SK-N-SH (cell line): ENCODE measurements at regions not wholly inside any gene's neighbourhood (a gene's known extent, or its start where the extent isn't known, plus 50 kb on each side); places are given as distances from the start of the nearest gene placed in this dataset.

Source experiments
- CTCF ChIA-PET: fragments of 300-600, 350-600 bp; formaldehyde crosslinking; extraction: SDS; loops from one replicate; lab custom pipeline; 2021; lab: Yijun Ruan, JAX
- POLR2A ChIA-PET: fragments of 350-600 bp; sonication (Branson Sonifier 250); formaldehyde crosslinking; extraction: SDS; loops from one replicate; lab custom pipeline; 2020; ENCODE audit warnings: antibody characterized with exemption, inconsistent platforms; lab: Yijun Ruan, JAX
- DNase-seq: peaks from one replicate; pipeline ENCODE4 v3.0.0; 2012
- H2AFZ ChIP-seq: fragments of 200-600 bp; sonication (generic); 2 replicates; pipeline ENCODE4 v1.8.1; 2016; ENCODE audit warnings: antibody characterized with exemption, mild to moderate bottlenecking, low read depth
- H3F3A ChIP-seq: fragments of 200-600 bp; sonication (generic); replicated peaks from 2 replicates; pipeline ENCODE3; 2016; ENCODE audit warnings: antibody characterized with exemption, mild to moderate bottlenecking; ENCODE audit not compliant: insufficient read depth
- H3K27ac ChIP-seq, 2 experiments: fragments of 200-500 bp in 1 of 2; fragments of 200-600 bp in 1 of 2; sonication (Bioruptor generic) in 1 of 2; sonication (generic), shearing (Covaris generic) in 1 of 2; 2 replicates each; pipeline versions ENCODE4 v1.5.1 to v1.6.1; 2014 to 2016; ENCODE audit warnings: low read depth in 2 of 2, inconsistent platforms in 1 of 2, low read length in 1 of 2, mild to moderate bottlenecking in 1 of 2, mixed read lengths in 1 of 2
- H3K27me3 ChIP-seq: fragments of 200-600 bp; sonication (generic), shearing (Covaris generic); 2 replicates; pipeline ENCODE4 v1.6.1; 2016; ENCODE audit warnings: mixed run types; ENCODE audit not compliant: insufficient read depth
- H3K36me3 ChIP-seq, 2 experiments: fragments of 200-500 bp in 1 of 2; fragments of 200-600 bp in 1 of 2; sonication (Bioruptor generic) in 1 of 2; sonication (generic) in 1 of 2; replicated peaks in 1 of 2; 2 replicates each; pipeline versions ENCODE3 to v1.5.1; 2014 to 2016; ENCODE audit warnings: low read length in 1 of 2, mild to moderate bottlenecking in 1 of 2; ENCODE audit not compliant: insufficient read depth in 2 of 2, control insufficient read depth in 1 of 2
- H3K4me1 ChIP-seq, 2 experiments: fragments of 200-500 bp in 1 of 2; fragments of 200-600 bp in 1 of 2; sonication (Bioruptor generic) in 1 of 2; sonication (generic), shearing (Covaris generic) in 1 of 2; 2 replicates each; pipeline versions ENCODE4 v1.5.1 to v1.6.1; 2014 to 2016; ENCODE audit warnings: low read depth in 1 of 2, low read length in 1 of 2, mixed run types in 1 of 2; ENCODE audit not compliant: insufficient read depth in 2 of 2, control insufficient read depth in 1 of 2
- H3K4me2 ChIP-seq: fragments of 200-600 bp; sonication (generic), shearing (Covaris generic); 2 replicates; pipeline ENCODE4 v1.6.1; 2017; ENCODE audit warnings: mixed run types
- H3K4me3 ChIP-seq, 2 experiments: fragments of 200-500 bp in 1 of 2; fragments of 200-600 bp in 1 of 2; sonication (Bioruptor generic) in 1 of 2; sonication (generic), shearing (Covaris generic) in 1 of 2; 2 replicates each; pipeline versions ENCODE4 v1.5.1 to v1.8.1; 2014 to 2016; ENCODE audit warnings: low read depth in 2 of 2, inconsistent platforms in 1 of 2, low read length in 1 of 2, mild to moderate bottlenecking in 1 of 2, mixed read lengths in 1 of 2, moderate library complexity in 1 of 2
- H3K79me2 ChIP-seq: fragments of 200-600 bp; sonication (generic); 2 replicates; pipeline ENCODE4 v1.8.1; 2017; ENCODE audit warnings: mild to moderate bottlenecking; ENCODE audit not compliant: insufficient read depth
- H3K9ac ChIP-seq: fragments of 200-600 bp; sonication (generic); 2 replicates; pipeline ENCODE4 v1.6.1; 2017; ENCODE audit warnings: mixed run types
- H3K9me2 ChIP-seq: fragments of 200-600 bp; sonication (generic); 2 replicates; pipeline ENCODE4 v1.6.1; 2017; ENCODE audit warnings: mixed run types
- H3K9me3 ChIP-seq: fragments of 200-600 bp; sonication (generic); 2 replicates; pipeline ENCODE4 v1.6.1; 2017; ENCODE audit warnings: mixed run types, mild to moderate bottlenecking, moderate library complexity
- H4K20me1 ChIP-seq: fragments of 200-600 bp; sonication (generic); 2 replicates; pipeline ENCODE4 v1.6.1; 2017; ENCODE audit warnings: mild to moderate bottlenecking, mixed run types; ENCODE audit not compliant: insufficient read depth
- CHD2 ChIP-seq: fragments of 150-350 bp; IDR thresholded peaks from 2 replicates; pipeline ENCODE4 v1.6.1; 2018; ENCODE audit warnings: low read length; ENCODE audit not compliant: partially characterized antibody
- EP300 ChIP-seq, 2 experiments: IDR thresholded peaks; 2 replicates each; pipeline versions ENCODE4 v1.4.0 to v1.6.1; 2012; ENCODE audit warnings: borderline replicate concordance in 1 of 2, low read depth in 1 of 2, low read length in 1 of 2
- FOSL2 ChIP-seq: IDR thresholded peaks from 2 replicates; pipeline ENCODE4 v1.4.0; 2012; ENCODE audit warnings: low read depth, mild to moderate bottlenecking, moderate library complexity, borderline replicate concordance
- FOXM1 ChIP-seq: IDR thresholded peaks from 2 replicates; pipeline ENCODE4 v1.4.0; 2012; ENCODE audit warnings: low read depth, mild to moderate bottlenecking
- GABPA ChIP-seq: IDR thresholded peaks from 2 replicates; pipeline ENCODE4 v1.4.0; 2012; ENCODE audit warnings: low read depth, mild to moderate bottlenecking
- MEF2A ChIP-seq: IDR thresholded peaks from 2 replicates; pipeline ENCODE4 v1.4.0; 2012; ENCODE audit warnings: low read depth, borderline replicate concordance
- NRF1 ChIP-seq: IDR thresholded peaks from 2 replicates; pipeline ENCODE4 v1.6.1; 2012; ENCODE audit warnings: low read depth, mild to moderate bottlenecking, low read length
- RCOR1 ChIP-seq: fragments of 150-350 bp; IDR thresholded peaks from 2 replicates; pipeline ENCODE4 v1.6.1; 2017; ENCODE audit warnings: antibody characterized with exemption, low read length
- RXRA ChIP-seq: IDR thresholded peaks from 2 replicates; pipeline ENCODE4 v1.4.0; 2012; ENCODE audit warnings: low read depth, mild to moderate bottlenecking, borderline replicate concordance
- SIN3A ChIP-seq: IDR thresholded peaks from 2 replicates; pipeline ENCODE4 v1.6.1; 2012; ENCODE audit warnings: low read depth, mild to moderate bottlenecking, low read length, moderate library complexity, borderline replicate concordance
- TAF1 ChIP-seq: IDR thresholded peaks from 2 replicates; pipeline ENCODE4 v1.6.1; 2012; ENCODE audit warnings: low read depth, mild to moderate bottlenecking, low read length, moderate library complexity, borderline replicate concordance
- YY1 ChIP-seq: IDR thresholded peaks from 2 replicates; pipeline ENCODE4 v1.4.0; 2012; ENCODE audit warnings: low read depth, mild to moderate bottlenecking
- WGBS: methylation state at CpG from one replicate; pipeline ENCODE4 v1.1.6; 2017; ENCODE audit warnings: low lambda C conversion rate; 5-methylcytosine and 5-hydroxymethylcytosine counted together
- TF ChIP-seq, protein P1 (sequence below): fragments of 150-350 bp; IDR thresholded peaks from 2 replicates; pipeline ENCODE4 v1.6.1; 2016; ENCODE audit warnings: mild to moderate bottlenecking, low read depth, low read length
- TF ChIP-seq, protein P2 (sequence below): IDR thresholded peaks from 2 replicates; pipeline ENCODE4 v1.4.0; 2012; ENCODE audit warnings: low read depth, borderline replicate concordance
- TF ChIP-seq, protein P3 (sequence below): IDR thresholded peaks from 2 replicates; pipeline ENCODE4 v1.6.1; 2012; ENCODE audit warnings: mild to moderate bottlenecking, low read depth, low read length, moderate library complexity

DNA sequence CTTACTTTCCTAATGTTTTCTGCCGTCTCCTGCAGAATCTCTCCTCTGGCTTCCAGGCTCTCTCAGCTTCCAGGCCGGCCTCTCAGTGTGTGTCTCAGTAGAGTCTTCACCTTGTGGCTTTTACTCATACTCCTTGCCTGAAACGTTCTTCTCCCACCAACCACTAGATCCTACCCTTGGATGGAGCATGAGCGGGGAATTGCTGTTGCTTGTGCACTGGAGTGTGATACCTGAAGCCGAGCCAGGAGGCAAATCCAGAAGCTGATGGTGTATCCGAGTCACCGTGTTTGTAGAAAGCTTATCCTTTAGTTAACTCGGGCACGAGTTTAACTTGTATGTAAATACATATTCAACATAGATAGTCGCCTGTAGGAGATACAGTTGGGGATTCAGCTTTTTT, 285.0 kb upstream of the C2CD4B start:
- Histone ChIP-seq H3F3A (peaks cover 8% of the 10 kb centered on the region), H3K9me2 (no peaks in the 10 kb centered on the region), H3K36me3 (no peaks in the 10 kb centered on the region), H2AFZ (no peak overlapping the region), H3K4me2 (no peak overlapping the region), H3K4me1 (peaks cover 22 to 25% of the 10 kb centered on the region in 2 experiments; a peak in 3 of 4 replicates), H3K9me3 (no peaks in the 10 kb centered on the region), H3K9ac (no peak overlapping the region), H3K79me2 (peaks cover 10% of the 10 kb centered on the region), H4K20me1 (no peaks in the 10 kb centered on the region), H3K27me3 (no peaks in the 10 kb centered on the region), H3K4me3 (no peak overlapping the region), H3K27ac (no peak overlapping the region)
- ChIA-PET CTCF (interaction anchor here (1.0 to 1.1 kb wide), 2 partner anchors 59 to 292 kb away, joined by 3 read pairs; no protein-coding TSS in a partner anchor), POLR2A (no interaction called here)
- 95% methylated on average over 10 of the region's 10 CpGs for WGBS
- DNase-seq = no peak
- TF ChIP-seq FOSL2 = no peak
- no peak for TF ChIP-seq TAF1
- TF ChIP-seq, protein P1, sequence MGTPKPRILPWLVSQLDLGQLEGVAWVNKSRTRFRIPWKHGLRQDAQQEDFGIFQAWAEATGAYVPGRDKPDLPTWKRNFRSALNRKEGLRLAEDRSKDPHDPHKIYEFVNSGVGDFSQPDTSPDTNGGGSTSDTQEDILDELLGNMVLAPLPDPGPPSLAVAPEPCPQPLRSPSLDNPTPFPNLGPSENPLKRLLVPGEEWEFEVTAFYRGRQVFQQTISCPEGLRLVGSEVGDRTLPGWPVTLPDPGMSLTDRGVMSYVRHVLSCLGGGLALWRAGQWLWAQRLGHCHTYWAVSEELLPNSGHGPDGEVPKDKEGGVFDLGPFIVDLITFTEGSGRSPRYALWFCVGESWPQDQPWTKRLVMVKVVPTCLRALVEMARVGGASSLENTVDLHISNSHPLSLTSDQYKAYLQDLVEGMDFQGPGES = no peak
- TF ChIP-seq, protein P2, sequence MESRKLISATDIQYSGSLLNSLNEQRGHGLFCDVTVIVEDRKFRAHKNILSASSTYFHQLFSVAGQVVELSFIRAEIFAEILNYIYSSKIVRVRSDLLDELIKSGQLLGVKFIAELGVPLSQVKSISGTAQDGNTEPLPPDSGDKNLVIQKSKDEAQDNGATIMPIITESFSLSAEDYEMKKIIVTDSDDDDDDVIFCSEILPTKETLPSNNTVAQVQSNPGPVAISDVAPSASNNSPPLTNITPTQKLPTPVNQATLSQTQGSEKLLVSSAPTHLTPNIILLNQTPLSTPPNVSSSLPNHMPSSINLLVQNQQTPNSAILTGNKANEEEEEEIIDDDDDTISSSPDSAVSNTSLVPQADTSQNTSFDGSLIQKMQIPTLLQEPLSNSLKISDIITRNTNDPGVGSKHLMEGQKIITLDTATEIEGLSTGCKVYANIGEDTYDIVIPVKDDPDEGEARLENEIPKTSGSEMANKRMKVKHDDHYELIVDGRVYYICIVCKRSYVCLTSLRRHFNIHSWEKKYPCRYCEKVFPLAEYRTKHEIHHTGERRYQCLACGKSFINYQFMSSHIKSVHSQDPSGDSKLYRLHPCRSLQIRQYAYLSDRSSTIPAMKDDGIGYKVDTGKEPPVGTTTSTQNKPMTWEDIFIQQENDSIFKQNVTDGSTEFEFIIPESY = no peak
- no peak for TF ChIP-seq CHD2
- TF ChIP-seq FOXM1 = no peak
- TF ChIP-seq GABPA = no peak
- no peak for TF ChIP-seq MEF2A
- no peak for TF ChIP-seq SIN3A
- no peak for TF ChIP-seq RXRA
- TF ChIP-seq EP300 (IDR thresholded peaks at IDR 0.05; ENCODE audit: borderline replicate concordance in 1 of 2, low read depth in 1 of 2, low read length in 1 of 2) = no peak
- TF ChIP-seq NRF1 = no peak
- TF ChIP-seq RCOR1 = no peak
- TF ChIP-seq, protein P3, sequence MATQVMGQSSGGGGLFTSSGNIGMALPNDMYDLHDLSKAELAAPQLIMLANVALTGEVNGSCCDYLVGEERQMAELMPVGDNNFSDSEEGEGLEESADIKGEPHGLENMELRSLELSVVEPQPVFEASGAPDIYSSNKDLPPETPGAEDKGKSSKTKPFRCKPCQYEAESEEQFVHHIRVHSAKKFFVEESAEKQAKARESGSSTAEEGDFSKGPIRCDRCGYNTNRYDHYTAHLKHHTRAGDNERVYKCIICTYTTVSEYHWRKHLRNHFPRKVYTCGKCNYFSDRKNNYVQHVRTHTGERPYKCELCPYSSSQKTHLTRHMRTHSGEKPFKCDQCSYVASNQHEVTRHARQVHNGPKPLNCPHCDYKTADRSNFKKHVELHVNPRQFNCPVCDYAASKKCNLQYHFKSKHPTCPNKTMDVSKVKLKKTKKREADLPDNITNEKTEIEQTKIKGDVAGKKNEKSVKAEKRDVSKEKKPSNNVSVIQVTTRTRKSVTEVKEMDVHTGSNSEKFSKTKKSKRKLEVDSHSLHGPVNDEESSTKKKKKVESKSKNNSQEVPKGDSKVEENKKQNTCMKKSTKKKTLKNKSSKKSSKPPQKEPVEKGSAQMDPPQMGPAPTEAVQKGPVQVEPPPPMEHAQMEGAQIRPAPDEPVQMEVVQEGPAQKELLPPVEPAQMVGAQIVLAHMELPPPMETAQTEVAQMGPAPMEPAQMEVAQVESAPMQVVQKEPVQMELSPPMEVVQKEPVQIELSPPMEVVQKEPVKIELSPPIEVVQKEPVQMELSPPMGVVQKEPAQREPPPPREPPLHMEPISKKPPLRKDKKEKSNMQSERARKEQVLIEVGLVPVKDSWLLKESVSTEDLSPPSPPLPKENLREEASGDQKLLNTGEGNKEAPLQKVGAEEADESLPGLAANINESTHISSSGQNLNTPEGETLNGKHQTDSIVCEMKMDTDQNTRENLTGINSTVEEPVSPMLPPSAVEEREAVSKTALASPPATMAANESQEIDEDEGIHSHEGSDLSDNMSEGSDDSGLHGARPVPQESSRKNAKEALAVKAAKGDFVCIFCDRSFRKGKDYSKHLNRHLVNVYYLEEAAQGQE = no peak
- no peak for TF ChIP-seq YY1
